GM23338 (cell line): ENCODE measurements at regions not wholly inside any gene's neighbourhood (a gene's known extent, or its start where the extent isn't known, plus 50 kb on each side); places are given as distances from the start of the nearest gene placed in this dataset.

Source experiments
- ATAC-seq: fragments of 200-7000 bp; cut with Tn5 transposase; 3 replicates; pipeline ENCODE4 v1.9.1; 2020
- DNase-seq: peaks from one replicate; pipeline ENCODE4 v3.0.0-alpha.2; 2015; ENCODE audit warnings: low spot score
- H2AFZ ChIP-seq: fragments of 200-600 bp; sonication (generic); 2 replicates; pipeline ENCODE4 v1.8.0; 2016; ENCODE audit warnings: antibody characterized with exemption, mild to moderate bottlenecking, moderate library complexity
- H3F3A ChIP-seq: fragments of 200-600 bp; sonication (generic); replicated peaks from 2 replicates; pipeline ENCODE4 v1.8.0; 2017; ENCODE audit warnings: antibody characterized with exemption, mixed run types, low read depth
- H3K27ac ChIP-seq: fragments of 200-600 bp; sonication (generic); 2 replicates; pipeline ENCODE4 v1.6.1; 2016; ENCODE audit warnings: low read depth
- H3K27me3 ChIP-seq: fragments of 200-600 bp; sonication (generic); 2 replicates; pipeline ENCODE4 v1.8.0; 2016; ENCODE audit warnings: mild to moderate bottlenecking, mixed run types, moderate library complexity; ENCODE audit not compliant: insufficient read depth
- H3K36me3 ChIP-seq: fragments of 200-600 bp; sonication (generic); 2 replicates; pipeline ENCODE4 v1.8.0; 2016; ENCODE audit warnings: mild to moderate bottlenecking; ENCODE audit not compliant: insufficient read depth
- H3K4me1 ChIP-seq: fragments of 200-600 bp; sonication (generic); 2 replicates; pipeline ENCODE4 v1.8.0; 2016; ENCODE audit warnings: mild to moderate bottlenecking, moderate library complexity; ENCODE audit not compliant: insufficient read depth
- H3K4me2 ChIP-seq: fragments of 200-600 bp; sonication (generic); 2 replicates; pipeline ENCODE4 v1.7.1; 2017; ENCODE audit warnings: mixed run types
- H3K4me3 ChIP-seq: fragments of 200-600 bp; sonication (generic); 2 replicates; pipeline ENCODE4 v1.6.1; 2016; ENCODE audit warnings: mixed run types
- H3K79me2 ChIP-seq: fragments of 200-600 bp; sonication (generic); replicated peaks from 2 replicates; pipeline ENCODE4 v1.8.0; 2017; ENCODE audit warnings: mild to moderate bottlenecking; ENCODE audit not compliant: insufficient read depth
- H3K9me2 ChIP-seq: fragments of 200-600 bp; sonication (generic); 2 replicates; pipeline ENCODE4 v1.8.0; 2017; ENCODE audit not compliant: insufficient read depth
- H4K20me1 ChIP-seq: fragments of 200-600 bp; sonication (generic); replicated peaks from 2 replicates; pipeline ENCODE4 v1.8.0; 2017; ENCODE audit warnings: mild to moderate bottlenecking; ENCODE audit not compliant: insufficient read depth
- H3K27ac Mint-ChIP-seq: 2 replicates; pipeline ENCODE4 v1.8.0; 2020; ENCODE audit warnings: inconsistent platforms, mild to moderate bottlenecking, moderate library complexity, mixed read lengths
- H3K27me3 Mint-ChIP-seq: 3 replicates; pipeline ENCODE4 v1.8.0; 2022; ENCODE audit warnings: low read depth, mild to moderate bottlenecking, moderate library complexity, mixed read lengths, inconsistent platforms; ENCODE audit not compliant: insufficient read depth, poor library complexity
- H3K36me3 Mint-ChIP-seq: 3 replicates; pipeline ENCODE4 v1.8.0; 2021; ENCODE audit warnings: low read depth, mild to moderate bottlenecking, inconsistent platforms, moderate library complexity, mixed read lengths
- H3K4me1 Mint-ChIP-seq: 3 replicates; pipeline ENCODE4 v1.8.0; 2020; ENCODE audit warnings: mild to moderate bottlenecking, inconsistent platforms, mixed read lengths
- H3K4me3 Mint-ChIP-seq: 3 replicates; pipeline ENCODE4 v1.8.0; 2021; ENCODE audit warnings: moderate library complexity, mild to moderate bottlenecking, inconsistent platforms, mixed read lengths
- H3K9me3 Mint-ChIP-seq: 3 replicates; pipeline ENCODE4 v1.8.0; 2020; ENCODE audit warnings: moderate library complexity, mild to moderate bottlenecking, inconsistent platforms, mixed read lengths
- CREB1 ChIP-seq: fragments of 250-450 bp; sonication (Bioruptor Pico); IDR thresholded peaks from 2 replicates; pipeline ENCODE4 v1.5.0; 2020; ENCODE audit warnings: low read depth, mild to moderate bottlenecking, moderate library complexity
- EZH2 ChIP-seq: fragments of 200-600 bp; sonication (generic); IDR thresholded peaks from one replicate; pipeline ENCODE4 v1.8.0; 2017; ENCODE audit warnings: antibody characterized with exemption, mild to moderate bottlenecking, low read depth; ENCODE audit not compliant: unreplicated experiment
- EZH2phosphoT487 ChIP-seq: fragments of 200-600 bp; sonication (generic); IDR thresholded peaks from one replicate; pipeline ENCODE4 v1.8.1; 2018; ENCODE audit warnings: antibody characterized with exemption; ENCODE audit not compliant: unreplicated experiment
- JUNB ChIP-seq: IDR thresholded peaks from one replicate; pipeline ENCODE4 v1.6.1; 2016; ENCODE audit warnings: antibody characterized with exemption; ENCODE audit not compliant: unreplicated experiment
- NANOG ChIP-seq: IDR thresholded peaks from 2 replicates; pipeline ENCODE4 v1.6.1; 2016; ENCODE audit warnings: antibody characterized with exemption, borderline replicate concordance
- POLR2AphosphoS5 ChIP-seq: IDR thresholded peaks from 2 replicates; pipeline ENCODE4 v1.6.1; 2016; ENCODE audit warnings: antibody characterized with exemption, low read depth
- STAT1 ChIP-seq: IDR thresholded peaks from one replicate; pipeline ENCODE4 v1.6.1; 2016; ENCODE audit warnings: antibody characterized with exemption; ENCODE audit not compliant: unreplicated experiment
- ZNF114 ChIP-seq: fragments of 250-450 bp; sonication (Bioruptor Pico); IDR thresholded peaks from 2 replicates; pipeline ENCODE4 v1.5.0; 2020; ENCODE audit warnings: mild to moderate bottlenecking, moderate library complexity
- ZNF331 ChIP-seq: fragments of 250-450 bp; sonication (Bioruptor Pico); IDR thresholded peaks from 2 replicates; pipeline ENCODE4 v1.5.0; 2020; ENCODE audit warnings: low read depth, mild to moderate bottlenecking, moderate library complexity
- TF ChIP-seq, protein P1 (sequence below), 2 experiments: fragments of 200-600 bp in 1 of 2; sonication (generic) in 1 of 2; conservative IDR thresholded peaks; 2 replicates each; pipeline versions ENCODE4 v1.5.1 to v1.6.1; 2016 to 2017; ENCODE audit warnings: antibody characterized with exemption in 2 of 2, low read depth in 2 of 2, mild to moderate bottlenecking in 2 of 2, moderate library complexity in 1 of 2
- TF ChIP-seq, protein P2 (sequence below): fragments of 250-450 bp; sonication (Bioruptor Pico); IDR thresholded peaks from 2 replicates; pipeline ENCODE4 v1.5.0; 2020; ENCODE audit warnings: mild to moderate bottlenecking, moderate library complexity
- TF ChIP-seq, protein P3 (sequence below): IDR thresholded peaks from 2 replicates; pipeline ENCODE4 v1.6.1; 2016; ENCODE audit warnings: antibody characterized with exemption
- TF ChIP-seq, protein P4 (sequence below): IDR thresholded peaks from one replicate; pipeline ENCODE4 v1.6.1; 2018; ENCODE audit warnings: antibody characterized with exemption; ENCODE audit not compliant: unreplicated experiment

DNA sequence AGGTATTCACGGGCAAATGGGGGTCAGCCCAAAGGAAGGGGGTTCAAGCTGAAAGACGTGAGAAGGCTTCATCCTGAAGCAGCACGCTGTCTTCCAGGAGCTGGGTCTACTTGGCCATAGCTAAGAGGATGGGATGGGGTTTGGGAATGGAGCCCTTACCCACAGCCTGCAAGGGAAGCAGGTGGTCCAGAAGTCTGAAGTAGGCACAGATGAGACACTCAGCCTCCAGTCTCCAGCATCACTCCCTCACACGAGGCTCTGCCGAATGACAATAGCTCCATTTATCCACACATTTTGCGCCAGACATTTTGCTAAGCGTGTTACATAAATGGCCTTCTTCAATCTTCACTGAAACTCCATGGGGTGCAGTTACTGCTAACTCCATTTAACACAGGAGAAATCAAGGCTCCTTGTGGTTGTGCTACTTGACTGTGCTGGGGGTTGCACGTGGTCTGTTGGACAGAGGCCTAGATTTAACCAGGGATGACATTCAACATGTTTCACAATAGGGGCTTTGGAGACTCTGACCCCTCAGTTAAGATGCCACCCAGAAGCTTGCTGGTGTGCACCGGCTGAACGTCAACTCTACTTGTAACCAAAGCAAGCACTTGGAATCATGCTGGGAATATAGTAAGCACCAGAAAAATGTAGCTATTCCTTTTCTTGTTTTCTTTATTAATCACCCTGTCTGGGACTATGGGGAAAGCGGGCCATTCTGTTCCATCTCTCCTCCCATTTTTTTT lies 85.3 kb downstream of the FAM241B start:
- ATAC-seq: no peak

More for the DNA sequence above, 85.3 kb downstream of the FAM241B start:
- H3F3A ChIP-seq: no peaks in the 10 kb centered on the region
- peaks cover 2% of the 10 kb centered on the region for H3K4me1 ChIP-seq
- no peaks in the 10 kb centered on the region for H3K27me3 ChIP-seq
- Mint-ChIP-seq H3K9me3 (peaks cover 1% of the 10 kb centered on the region; the same call in 2 of the 3 replicates), H3K4me3 (no peak overlapping the region), H3K4me1 (peaks cover 6% of the 10 kb centered on the region), H3K27me3 (peaks cover 2% of the 10 kb centered on the region), H3K27ac (no peak overlapping the region), H3K36me3 (no peaks in the 10 kb centered on the region)
- H3K4me3 ChIP-seq: no peak overlapping the region
- no peaks in the 10 kb centered on the region for H3K9me2 ChIP-seq
- H3K4me2 ChIP-seq: no peak overlapping the region
- H3K79me2 ChIP-seq: no peaks in the 10 kb centered on the region
- H4K20me1 ChIP-seq: no peaks in the 10 kb centered on the region
- no peak overlapping the region for H2AFZ ChIP-seq
- H3K36me3 ChIP-seq: no peaks in the 10 kb centered on the region
- no peak for TF ChIP-seq EZH2
- TF ChIP-seq, protein P1, sequence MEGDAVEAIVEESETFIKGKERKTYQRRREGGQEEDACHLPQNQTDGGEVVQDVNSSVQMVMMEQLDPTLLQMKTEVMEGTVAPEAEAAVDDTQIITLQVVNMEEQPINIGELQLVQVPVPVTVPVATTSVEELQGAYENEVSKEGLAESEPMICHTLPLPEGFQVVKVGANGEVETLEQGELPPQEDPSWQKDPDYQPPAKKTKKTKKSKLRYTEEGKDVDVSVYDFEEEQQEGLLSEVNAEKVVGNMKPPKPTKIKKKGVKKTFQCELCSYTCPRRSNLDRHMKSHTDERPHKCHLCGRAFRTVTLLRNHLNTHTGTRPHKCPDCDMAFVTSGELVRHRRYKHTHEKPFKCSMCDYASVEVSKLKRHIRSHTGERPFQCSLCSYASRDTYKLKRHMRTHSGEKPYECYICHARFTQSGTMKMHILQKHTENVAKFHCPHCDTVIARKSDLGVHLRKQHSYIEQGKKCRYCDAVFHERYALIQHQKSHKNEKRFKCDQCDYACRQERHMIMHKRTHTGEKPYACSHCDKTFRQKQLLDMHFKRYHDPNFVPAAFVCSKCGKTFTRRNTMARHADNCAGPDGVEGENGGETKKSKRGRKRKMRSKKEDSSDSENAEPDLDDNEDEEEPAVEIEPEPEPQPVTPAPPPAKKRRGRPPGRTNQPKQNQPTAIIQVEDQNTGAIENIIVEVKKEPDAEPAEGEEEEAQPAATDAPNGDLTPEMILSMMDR (conservative IDR thresholded peaks at IDR 0.05; ENCODE audit: low read depth in 2 of 2): no peak
- TF ChIP-seq ZNF331 (CRISPR knock-in tag): no peak
- TF ChIP-seq STAT1: no peak
- TF ChIP-seq, protein P2, sequence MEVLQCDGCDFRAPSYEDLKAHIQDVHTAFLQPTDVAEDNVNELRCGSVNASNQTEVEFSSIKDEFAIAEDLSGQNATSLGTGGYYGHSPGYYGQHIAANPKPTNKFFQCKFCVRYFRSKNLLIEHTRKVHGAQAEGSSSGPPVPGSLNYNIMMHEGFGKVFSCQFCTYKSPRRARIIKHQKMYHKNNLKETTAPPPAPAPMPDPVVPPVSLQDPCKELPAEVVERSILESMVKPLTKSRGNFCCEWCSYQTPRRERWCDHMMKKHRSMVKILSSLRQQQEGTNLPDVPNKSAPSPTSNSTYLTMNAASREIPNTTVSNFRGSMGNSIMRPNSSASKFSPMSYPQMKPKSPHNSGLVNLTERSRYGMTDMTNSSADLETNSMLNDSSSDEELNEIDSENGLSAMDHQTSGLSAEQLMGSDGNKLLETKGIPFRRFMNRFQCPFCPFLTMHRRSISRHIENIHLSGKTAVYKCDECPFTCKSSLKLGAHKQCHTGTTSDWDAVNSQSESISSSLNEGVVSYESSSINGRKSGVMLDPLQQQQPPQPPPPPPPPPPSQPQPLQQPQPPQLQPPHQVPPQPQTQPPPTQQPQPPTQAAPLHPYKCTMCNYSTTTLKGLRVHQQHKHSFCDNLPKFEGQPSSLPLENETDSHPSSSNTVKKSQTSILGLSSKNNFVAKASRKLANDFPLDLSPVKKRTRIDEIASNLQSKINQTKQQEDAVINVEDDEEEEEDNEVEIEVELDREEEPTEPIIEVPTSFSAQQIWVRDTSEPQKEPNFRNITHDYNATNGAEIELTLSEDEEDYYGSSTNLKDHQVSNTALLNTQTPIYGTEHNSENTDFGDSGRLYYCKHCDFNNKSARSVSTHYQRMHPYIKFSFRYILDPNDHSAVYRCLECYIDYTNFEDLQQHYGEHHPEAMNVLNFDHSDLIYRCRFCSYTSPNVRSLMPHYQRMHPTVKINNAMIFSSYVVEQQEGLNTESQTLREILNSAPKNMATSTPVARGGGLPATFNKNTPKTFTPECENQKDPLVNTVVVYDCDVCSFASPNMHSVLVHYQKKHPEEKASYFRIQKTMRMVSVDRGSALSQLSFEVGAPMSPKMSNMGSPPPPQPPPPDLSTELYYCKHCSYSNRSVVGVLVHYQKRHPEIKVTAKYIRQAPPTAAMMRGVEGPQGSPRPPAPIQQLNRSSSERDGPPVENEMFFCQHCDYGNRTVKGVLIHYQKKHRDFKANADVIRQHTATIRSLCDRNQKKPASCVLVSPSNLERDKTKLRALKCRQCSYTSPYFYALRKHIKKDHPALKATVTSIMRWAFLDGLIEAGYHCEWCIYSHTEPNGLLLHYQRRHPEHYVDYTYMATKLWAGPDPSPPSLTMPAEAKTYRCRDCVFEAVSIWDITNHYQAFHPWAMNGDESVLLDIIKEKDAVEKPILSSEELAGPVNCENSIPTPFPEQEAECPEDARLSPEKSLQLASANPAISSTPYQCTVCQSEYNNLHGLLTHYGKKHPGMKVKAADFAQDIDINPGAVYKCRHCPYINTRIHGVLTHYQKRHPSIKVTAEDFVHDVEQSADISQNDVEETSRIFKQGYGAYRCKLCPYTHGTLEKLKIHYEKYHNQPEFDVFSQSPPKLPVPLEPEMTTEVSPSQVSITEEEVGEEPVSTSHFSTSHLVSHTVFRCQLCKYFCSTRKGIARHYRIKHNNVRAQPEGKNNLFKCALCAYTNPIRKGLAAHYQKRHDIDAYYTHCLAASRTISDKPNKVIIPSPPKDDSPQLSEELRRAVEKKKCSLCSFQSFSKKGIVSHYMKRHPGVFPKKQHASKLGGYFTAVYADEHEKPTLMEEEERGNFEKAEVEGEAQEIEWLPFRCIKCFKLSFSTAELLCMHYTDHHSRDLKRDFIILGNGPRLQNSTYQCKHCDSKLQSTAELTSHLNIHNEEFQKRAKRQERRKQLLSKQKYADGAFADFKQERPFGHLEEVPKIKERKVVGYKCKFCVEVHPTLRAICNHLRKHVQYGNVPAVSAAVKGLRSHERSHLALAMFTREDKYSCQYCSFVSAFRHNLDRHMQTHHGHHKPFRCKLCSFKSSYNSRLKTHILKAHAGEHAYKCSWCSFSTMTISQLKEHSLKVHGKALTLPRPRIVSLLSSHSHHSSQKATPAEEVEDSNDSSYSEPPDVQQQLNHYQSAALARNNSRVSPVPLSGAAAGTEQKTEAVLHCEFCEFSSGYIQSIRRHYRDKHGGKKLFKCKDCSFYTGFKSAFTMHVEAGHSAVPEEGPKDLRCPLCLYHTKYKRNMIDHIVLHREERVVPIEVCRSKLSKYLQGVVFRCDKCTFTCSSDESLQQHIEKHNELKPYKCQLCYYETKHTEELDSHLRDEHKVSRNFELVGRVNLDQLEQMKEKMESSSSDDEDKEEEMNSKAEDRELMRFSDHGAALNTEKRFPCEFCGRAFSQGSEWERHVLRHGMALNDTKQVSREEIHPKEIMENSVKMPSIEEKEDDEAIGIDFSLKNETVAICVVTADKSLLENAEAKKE (CRISPR knock-in tag): no peak
- TF ChIP-seq NANOG: no peak
- no peak for TF ChIP-seq ZNF114 (CRISPR knock-in tag)
- no peak for TF ChIP-seq EZH2phosphoT487
- TF ChIP-seq CREB1 (CRISPR knock-in tag): no peak
- TF ChIP-seq, protein P3, sequence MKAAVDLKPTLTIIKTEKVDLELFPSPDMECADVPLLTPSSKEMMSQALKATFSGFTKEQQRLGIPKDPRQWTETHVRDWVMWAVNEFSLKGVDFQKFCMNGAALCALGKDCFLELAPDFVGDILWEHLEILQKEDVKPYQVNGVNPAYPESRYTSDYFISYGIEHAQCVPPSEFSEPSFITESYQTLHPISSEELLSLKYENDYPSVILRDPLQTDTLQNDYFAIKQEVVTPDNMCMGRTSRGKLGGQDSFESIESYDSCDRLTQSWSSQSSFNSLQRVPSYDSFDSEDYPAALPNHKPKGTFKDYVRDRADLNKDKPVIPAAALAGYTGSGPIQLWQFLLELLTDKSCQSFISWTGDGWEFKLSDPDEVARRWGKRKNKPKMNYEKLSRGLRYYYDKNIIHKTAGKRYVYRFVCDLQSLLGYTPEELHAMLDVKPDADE: no peak
- no peak for TF ChIP-seq POLR2AphosphoS5
- no peak for TF ChIP-seq JUNB
- TF ChIP-seq, protein P4, sequence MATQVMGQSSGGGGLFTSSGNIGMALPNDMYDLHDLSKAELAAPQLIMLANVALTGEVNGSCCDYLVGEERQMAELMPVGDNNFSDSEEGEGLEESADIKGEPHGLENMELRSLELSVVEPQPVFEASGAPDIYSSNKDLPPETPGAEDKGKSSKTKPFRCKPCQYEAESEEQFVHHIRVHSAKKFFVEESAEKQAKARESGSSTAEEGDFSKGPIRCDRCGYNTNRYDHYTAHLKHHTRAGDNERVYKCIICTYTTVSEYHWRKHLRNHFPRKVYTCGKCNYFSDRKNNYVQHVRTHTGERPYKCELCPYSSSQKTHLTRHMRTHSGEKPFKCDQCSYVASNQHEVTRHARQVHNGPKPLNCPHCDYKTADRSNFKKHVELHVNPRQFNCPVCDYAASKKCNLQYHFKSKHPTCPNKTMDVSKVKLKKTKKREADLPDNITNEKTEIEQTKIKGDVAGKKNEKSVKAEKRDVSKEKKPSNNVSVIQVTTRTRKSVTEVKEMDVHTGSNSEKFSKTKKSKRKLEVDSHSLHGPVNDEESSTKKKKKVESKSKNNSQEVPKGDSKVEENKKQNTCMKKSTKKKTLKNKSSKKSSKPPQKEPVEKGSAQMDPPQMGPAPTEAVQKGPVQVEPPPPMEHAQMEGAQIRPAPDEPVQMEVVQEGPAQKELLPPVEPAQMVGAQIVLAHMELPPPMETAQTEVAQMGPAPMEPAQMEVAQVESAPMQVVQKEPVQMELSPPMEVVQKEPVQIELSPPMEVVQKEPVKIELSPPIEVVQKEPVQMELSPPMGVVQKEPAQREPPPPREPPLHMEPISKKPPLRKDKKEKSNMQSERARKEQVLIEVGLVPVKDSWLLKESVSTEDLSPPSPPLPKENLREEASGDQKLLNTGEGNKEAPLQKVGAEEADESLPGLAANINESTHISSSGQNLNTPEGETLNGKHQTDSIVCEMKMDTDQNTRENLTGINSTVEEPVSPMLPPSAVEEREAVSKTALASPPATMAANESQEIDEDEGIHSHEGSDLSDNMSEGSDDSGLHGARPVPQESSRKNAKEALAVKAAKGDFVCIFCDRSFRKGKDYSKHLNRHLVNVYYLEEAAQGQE: no peak
- DNase-seq: no peak
- H3K27ac ChIP-seq: no peak overlapping the region
